K562 (cell line): ENCODE measurements at regions not wholly inside any gene's neighbourhood (a gene's known extent, or its start where the extent isn't known, plus 50 kb on each side); places are given as distances from the start of the nearest gene placed in this dataset.

Experiments used
- ATAC-seq: fragments of 200-7000 bp; cut with Tn5 transposase; 3 replicates; pipeline ENCODE4 v1.9.1; 2020; ENCODE audit warnings: moderate library complexity
- BruUV-seq: library from RNA; stranded (reverse); fragments of 400-500 nt; replicated peaks from 2 replicates; lab custom pipeline; 2021; lab: Mats Ljungman, UMichigan
- CTCF ChIA-PET: fragments of 300-600 bp; formaldehyde crosslinking; extraction: SDS; loops from one replicate; lab custom pipeline; 2021; ENCODE audit warnings: low intra/inter-chr PET ratio; lab: Yijun Ruan, JAX
- POLR2A ChIA-PET: fragments of 300-600, 350-650 bp; sonication (Branson Sonifier 250); formaldehyde crosslinking; extraction: SDS; loops from one replicate; lab custom pipeline; 2021; ENCODE audit warnings: antibody characterized with exemption, inconsistent platforms; lab: Yijun Ruan, JAX
- DNase-seq, 4 experiments: peaks; one replicate each; pipeline versions ENCODE4 v3.0.0 to v3.0.0-alpha.2; 2011 to 2018; ENCODE audit warnings: low spot score in 3 of 4, mixed read lengths in 3 of 4; ENCODE audit errors: extremely low read depth in 1 of 4
- FAIRE-seq: peaks from 2 replicates; lab custom pipeline; 2011; peaks lifted over from hg19 to GRCh38; lab: Jason Lieb, UNC
- H2AFZ ChIP-seq: 2 replicates; pipeline ENCODE4 v1.6.0; 2011; ENCODE audit warnings: low read depth, low read length, control low read depth, inconsistent platforms
- H3K27ac ChIP-seq: fragments of 200-600 bp; 3 replicates; pipeline ENCODE4 v1.8.0; 2011; ENCODE audit warnings: low read depth, mild to moderate bottlenecking, control low read depth, inconsistent platforms, low read length, moderate library complexity, mixed read lengths; ENCODE audit errors: extremely low read depth
- H3K27me3 ChIP-seq, 2 experiments: fragments of 300-600 bp in 1 of 2; 2 replicates in 1 of 2; 3 replicates in 1 of 2; pipeline versions ENCODE4 v1.6.0 to v1.8.0; 2011; ENCODE audit warnings: inconsistent platforms in 2 of 2, low read length in 2 of 2, mild to moderate bottlenecking in 1 of 2, mixed read lengths in 1 of 2, moderate library complexity in 1 of 2; ENCODE audit not compliant: control insufficient read depth in 2 of 2, insufficient read depth in 2 of 2
- H3K36me3 ChIP-seq: fragments of 300-600 bp; 3 replicates; pipeline ENCODE4 v1.8.0; 2011; ENCODE audit warnings: mild to moderate bottlenecking, low read length, inconsistent platforms; ENCODE audit not compliant: control insufficient read depth, insufficient read depth
- H3K4me1 ChIP-seq, 2 experiments: fragments of 200-600 bp in 1 of 2; replicated peaks in 1 of 2; 2 replicates in 1 of 2; 3 replicates in 1 of 2; pipeline versions ENCODE4 v1.5.1 to v1.8.0; 2011; ENCODE audit warnings: inconsistent platforms in 2 of 2, low read length in 2 of 2, mild to moderate bottlenecking in 1 of 2, mixed read lengths in 1 of 2, moderate library complexity in 1 of 2; ENCODE audit not compliant: control insufficient read depth in 2 of 2, insufficient read depth in 2 of 2
- H3K4me2 ChIP-seq: 2 replicates; pipeline ENCODE4 v1.6.1; 2011; ENCODE audit warnings: low read length, control low read depth, inconsistent platforms, mixed read lengths; ENCODE audit not compliant: insufficient read depth
- H3K4me3 ChIP-seq: fragments of 200-600 bp; sonication (generic), shearing (Covaris generic); 2 replicates; pipeline ENCODE4 v1.5.1; 2016; ENCODE audit warnings: control low read depth, inconsistent platforms
- H3K79me2 ChIP-seq: fragments of 200-600 bp; 3 replicates; pipeline ENCODE4 v1.8.0; 2011; ENCODE audit warnings: low read length, inconsistent platforms; ENCODE audit not compliant: control insufficient read depth, insufficient read depth
- H3K9ac ChIP-seq, 2 experiments: 2 replicates each; pipeline versions ENCODE4 v1.6.0 to v1.6.1; 2011; ENCODE audit warnings: low read depth in 2 of 2, low read length in 2 of 2, control low read depth in 1 of 2, inconsistent platforms in 1 of 2, mild to moderate bottlenecking in 1 of 2, mixed read lengths in 1 of 2; ENCODE audit not compliant: insufficient read depth in 1 of 2
- H3K9me1 ChIP-seq: one replicate; pipeline ENCODE4 v1.6.0; 2011; ENCODE audit warnings: inconsistent platforms, mild to moderate bottlenecking, low read length, moderate library complexity; ENCODE audit not compliant: control insufficient read depth, insufficient read depth
- H3K9me3 ChIP-seq: replicated peaks from 2 replicates; pipeline ENCODE4 v1.5.1; 2011; ENCODE audit warnings: low read depth, low read length, inconsistent platforms; ENCODE audit not compliant: control insufficient read depth, insufficient read depth
- H4K20me1 ChIP-seq: replicated peaks from 2 replicates; pipeline ENCODE4 v1.6.1; 2011; ENCODE audit warnings: low read length, inconsistent platforms, mixed read lengths; ENCODE audit not compliant: control insufficient read depth, insufficient read depth
- ARID2 ChIP-seq: fragments of 450-650 bp; IDR thresholded peaks from 2 replicates; pipeline ENCODE4 v1.6.1; 2017; ENCODE audit warnings: antibody characterized with exemption, mild to moderate bottlenecking
- CBX2 ChIP-seq: fragments of 200-600 bp; sonication (generic); IDR thresholded peaks from one replicate; pipeline ENCODE4 v1.6.1; 2012; ENCODE audit warnings: mild to moderate bottlenecking, low read length, inconsistent platforms; ENCODE audit not compliant: insufficient read depth, poor library complexity, severe bottlenecking
- CC2D1A ChIP-seq: fragments of 450-650 bp; IDR thresholded peaks from 2 replicates; pipeline ENCODE4 v1.6.1; 2017; ENCODE audit warnings: mild to moderate bottlenecking
- ESRRA ChIP-seq: fragments of 450-650 bp; IDR thresholded peaks from 2 replicates; pipeline ENCODE4 v1.6.1; 2014; ENCODE audit warnings: low read depth, mild to moderate bottlenecking, moderate library complexity, borderline replicate concordance
- ETV6 ChIP-seq, 3 experiments: fragments of 150-350 bp in 1 of 3; sonication (generic) in 1 of 3; formaldehyde crosslinking in 1 of 3; IDR thresholded peaks; 2 replicates each; pipeline versions ENCODE4 v1.6.1 to v1.8.0; 2014 to 2022; ENCODE audit warnings: borderline replicate concordance in 2 of 3, low read depth in 2 of 3, antibody characterized with exemption in 1 of 3, low read length in 1 of 3, mild to moderate bottlenecking in 1 of 3, missing genetic modification reagents in 1 of 3
- HINFP ChIP-seq: fragments of 450-650 bp; conservative IDR thresholded peaks from 2 replicates; pipeline ENCODE4 v1.6.1; 2016; ENCODE audit warnings: missing genetic modification characterization, low read depth, mild to moderate bottlenecking, control low read depth, missing compliant biosample characterization
- MAFF ChIP-seq: IDR thresholded peaks from 2 replicates; pipeline ENCODE4 v1.6.1; 2012; ENCODE audit warnings: low read length, improper control_type of control experiment
- MAFG ChIP-seq: fragments of 450-650 bp; conservative IDR thresholded peaks from 2 replicates; pipeline ENCODE4 v1.6.1; 2016; ENCODE audit warnings: missing genetic modification characterization, missing compliant biosample characterization
- MXI1 ChIP-seq: IDR thresholded peaks from 2 replicates; pipeline ENCODE4 v1.6.1; 2011; ENCODE audit warnings: low read depth, mild to moderate bottlenecking, improper control_type of control experiment, low read length
- RBBP5 ChIP-seq: fragments of 200-600 bp; sonication (generic); IDR thresholded peaks from 2 replicates; pipeline ENCODE4 v1.6.1; 2012; ENCODE audit warnings: borderline replicate concordance, mild to moderate bottlenecking, low read length, control low read depth, inconsistent platforms; ENCODE audit not compliant: insufficient read depth, poor library complexity, severe bottlenecking
- UBTF ChIP-seq, 2 experiments: IDR thresholded peaks; 2 replicates each; pipeline ENCODE4 v1.6.1; 2012; ENCODE audit warnings: improper control_type of control experiment in 2 of 2, low read depth in 2 of 2, low read length in 2 of 2, borderline replicate concordance in 1 of 2
- ZNF133 ChIP-seq: fragments of 250-450 bp; sonication (Bioruptor Pico); IDR thresholded peaks from 2 replicates; pipeline ENCODE4 v1.4.0; 2020; ENCODE audit warnings: mild to moderate bottlenecking
- ZNF561 ChIP-seq: fragments of 450-650 bp; formaldehyde crosslinking; conservative IDR thresholded peaks from 2 replicates; pipeline ENCODE4 v1.4.0; 2020; ENCODE audit warnings: mild to moderate bottlenecking, moderate library complexity
- ZNF76 ChIP-seq: fragments of 250-450 bp; sonication (Bioruptor Pico); IDR thresholded peaks from 2 replicates; pipeline ENCODE4 v1.4.0; 2020; ENCODE audit warnings: mild to moderate bottlenecking, moderate library complexity, borderline replicate concordance
- ZNF785 ChIP-seq: fragments of 250-450 bp; sonication (Bioruptor Pico); IDR thresholded peaks from 2 replicates; pipeline ENCODE4 v1.4.0; 2020; ENCODE audit warnings: mild to moderate bottlenecking
- WGBS: fragments of 100-300 bp; shearing (Covaris generic); methylation state at CpG from one replicate; pipeline ENCODE4 v1.1.6; 2016; ENCODE audit warnings: low coverage, mixed read lengths; ENCODE audit not compliant: insufficient coverage; ENCODE audit errors: missing lambda C conversion rate; 5-methylcytosine and 5-hydroxymethylcytosine counted together
- in situ Hi-C: fragments of 300-500 bp; cut with MboI; formaldehyde crosslinking; loops from 4 replicates; pipeline ENCODE4 v1.15.0; 2018; ENCODE audit warnings: inconsistent platforms, mixed read lengths
- intact Hi-C: fragments of 100-400 bp; cut with micrococcal nuclease; formaldehyde crosslinking; loops from 2 replicates; pipeline ENCODE4 v1.14.2; 2022

- no peak overlapping the region for H3K4me2 ChIP-seq
- no peak for ATAC-seq
- ChIA-PET CTCF (no interaction called here), POLR2A (no interaction called here)
- in situ Hi-C loops (no loop called here), intact Hi-C loops (no loop called here)
- H3K9me1 ChIP-seq, result no peaks in the 10 kb centered on the region
- no peaks in the 10 kb centered on the region for H3K79me2 ChIP-seq
- no peaks in the 10 kb centered on the region for H3K4me1 ChIP-seq
- DNase-seq, result no peak
- H3K36me3 ChIP-seq, result no peaks in the 10 kb centered on the region
- 0% methylated on average over 1 of the region's 1 CpG for WGBS
- H3K9ac ChIP-seq, result no peak overlapping the region
- FAIRE-seq, result no peak
- H3K27ac ChIP-seq, result no peak overlapping the region
- H3K4me3 ChIP-seq, result no peak overlapping the region
- H4K20me1 ChIP-seq, result no peaks in the 10 kb centered on the region
- no TSS peak for BruUV-seq
- no peaks in the 10 kb centered on the region for H3K9me3 ChIP-seq
- no peak for TF ChIP-seq CBX2
- TF ChIP-seq ZNF561 (CRISPR knock-in tag), result no peak
- no peak for TF ChIP-seq MAFG (tag)
- TF ChIP-seq ZNF76 (CRISPR knock-in tag), result no peak
- TF ChIP-seq UBTF (IDR thresholded peaks at IDR 0.05; ENCODE audit: borderline replicate concordance in 1 of 2, low read depth in 2 of 2, low read length in 2 of 2), result no peak
- no peak for TF ChIP-seq MAFF
- TF ChIP-seq ETV6 (IDR thresholded peaks at IDR 0.05; ENCODE audit: borderline replicate concordance in 1 of 2, low read depth in 2 of 2, low read length in 1 of 2), result no peak
- no peak for TF ChIP-seq ETV6 (CRISPR knock-in tag; IDR thresholded peaks at IDR 0.05; ENCODE audit: borderline replicate concordance)
- no peak for TF ChIP-seq ZNF785
- TF ChIP-seq HINFP (tag), result no peak
- TF ChIP-seq RBBP5, result no peak
- no peak for TF ChIP-seq ARID2
- no peak for TF ChIP-seq CC2D1A
- no peak for TF ChIP-seq ZNF133 (CRISPR knock-in tag)
- no peak for TF ChIP-seq ESRRA
- no peak for TF ChIP-seq MXI1
- H2AFZ ChIP-seq, result no peak overlapping the region
- H3K27me3 ChIP-seq, result no peaks in the 10 kb centered on the region
Observed at GRCh38 chrX:90026730-90027129, 105.0 kb downstream of the TGIF2LX start.
